ENCODE measurements at regions not wholly inside any gene's neighbourhood (a gene's known extent, or its start where the extent isn't known, plus 50 kb on each side); places are given as distances from the start of the nearest gene placed in this dataset.

DNA sequence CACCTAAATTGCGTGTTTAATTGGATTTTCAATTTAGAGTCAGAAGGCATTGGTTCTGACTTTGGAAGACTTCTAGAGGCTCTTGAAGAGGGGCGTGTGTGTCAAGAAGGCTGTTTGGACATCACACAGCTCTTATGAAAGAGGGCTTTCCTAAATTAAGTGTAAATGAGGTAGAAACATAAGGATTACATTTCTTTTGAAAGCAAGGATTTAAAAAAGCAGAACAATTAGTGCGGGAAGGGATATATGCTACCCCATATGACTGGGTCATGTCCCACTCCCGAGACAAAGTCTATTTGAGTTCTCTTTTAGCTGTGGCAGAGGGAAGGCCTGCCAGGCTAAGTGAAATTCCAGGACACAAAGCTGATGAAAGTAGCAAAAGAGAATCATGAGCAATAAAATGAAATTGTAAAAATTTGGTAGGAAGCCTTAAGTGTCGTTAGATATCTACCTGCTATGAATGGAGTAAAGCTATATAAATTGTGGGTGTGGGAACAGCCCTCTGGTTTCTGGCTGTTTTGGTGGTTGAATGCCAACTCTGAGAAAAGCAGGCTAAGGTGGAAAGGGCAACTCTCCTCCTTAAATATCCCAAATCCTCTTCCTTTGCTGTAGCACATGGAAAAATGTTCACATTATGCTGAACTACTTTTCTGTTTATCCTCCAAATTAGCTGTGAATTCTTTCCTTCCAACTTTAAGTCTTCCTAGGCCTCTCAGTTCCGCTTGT, 100.6 kb upstream of the TSC22D2 start:
- DNase-seq (no peak), FAIRE-seq (no peak), ATAC-seq (no peak)
- Histone ChIP-seq H3K36me3 (no peaks in the 10 kb centered on the region), H3K27me3 (no peaks in the 10 kb centered on the region), H3K4me3 (no peak overlapping the region), H3K27ac (no peak overlapping the region), H3K9me3 (no peaks in the 10 kb centered on the region), H3K4me1 (no peaks in the 10 kb centered on the region)
- WGBS, 2 donors, result 83 to 93% methylated on average over 6 of the region's 6 CpGs
- no peak for TF ChIP-seq CTCF (IDR thresholded peaks at IDR 0.05)
- intact Hi-C loops (cut with DNase I), result loop anchor here in 1 of 3 donors (10.0 kb wide), 1 partner anchor 167 kb away; no protein-coding TSS in a partner anchor

- no peak for TF ChIP-seq CTCF (IDR thresholded peaks at IDR 0.05)
- H3K4me3 ChIP-seq, result no peak overlapping the region
- intact Hi-C loops (cut with DNase I), result loop anchor here in 1 of 3 donors (10.0 kb wide), 1 partner anchor 168 kb away; no protein-coding TSS in a partner anchor
- no peaks in the 10 kb centered on the region for H3K36me3 ChIP-seq
- no peaks in the 10 kb centered on the region for H3K4me1 ChIP-seq
- 73 to 94% methylated on average over 5 of the region's 5 CpGs for WGBS, 2 donors
- FAIRE-seq (no peak), DNase-seq (no peak), ATAC-seq (no peak)
- no peaks in the 10 kb centered on the region for H3K9me3 ChIP-seq
- H3K27me3 ChIP-seq, result no peaks in the 10 kb centered on the region
- H3K27ac ChIP-seq, result no peak overlapping the region
Measured at GRCh38 chr3:150306906-150307305, 101.2 kb upstream of the TSC22D2 start.

DNA sequence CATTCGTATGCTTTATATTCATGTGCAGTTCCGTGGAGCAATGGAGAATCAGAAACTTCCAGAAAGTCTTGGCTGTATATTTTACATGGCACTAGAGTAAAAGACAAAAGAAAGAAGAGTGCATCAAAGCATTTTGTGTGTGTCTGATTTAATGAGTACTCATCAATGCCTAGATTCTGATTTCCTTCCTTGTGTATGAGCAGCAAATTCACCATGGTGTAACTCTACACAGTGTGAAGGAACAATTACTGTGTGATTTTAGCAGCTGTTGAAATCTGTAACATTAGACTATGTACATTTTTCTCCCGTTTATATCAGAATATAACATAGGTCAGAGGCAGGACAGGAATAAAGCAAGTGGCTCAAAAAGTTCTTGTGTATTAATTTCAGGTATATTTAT, 102.0 kb upstream of the TSC22D2 start:
- no peak for ATAC-seq
- intact Hi-C loops (cut with DNase I), result loop anchor here in 1 of 3 donors (10.0 kb wide), 1 partner anchor 169 kb away; no protein-coding TSS in a partner anchor
- Histone ChIP-seq H3K27ac (no peak overlapping the region), H3K27me3 (no peaks in the 10 kb centered on the region), H3K36me3 (no peaks in the 10 kb centered on the region), H3K9me3 (no peaks in the 10 kb centered on the region), H3K4me3 (no peak overlapping the region), H3K4me1 (no peaks in the 10 kb centered on the region)
- TF ChIP-seq CTCF (IDR thresholded peaks at IDR 0.05), result no peak
- DNase-seq, result no peak
- FAIRE-seq, result no peak
- 59 to 73% methylated on average over 3 of the region's 3 CpGs for WGBS, 2 donors

- H3K9me3 ChIP-seq, result no peaks in the 10 kb centered on the region
- DNase-seq (peak in 2 of 6 donors; percentile 16 to 33), ATAC-seq (peak; percentile 77 to 85 (median 78)), FAIRE-seq (no peak)
- no peaks in the 10 kb centered on the region for H3K27me3 ChIP-seq
- no peak overlapping the region for H3K4me3 ChIP-seq
- intact Hi-C loops (cut with DNase I), result loop anchor here in 1 of 3 donors (10.0 kb wide), 1 partner anchor 171 kb away; no protein-coding TSS in a partner anchor
- no peaks in the 10 kb centered on the region for H3K4me1 ChIP-seq
- 54 to 69% methylated on average over 3 of the region's 3 CpGs for WGBS, 2 donors
- H3K36me3 ChIP-seq, result no peaks in the 10 kb centered on the region
- peak in 2 of 4 donors; percentile 26 to 27 for TF ChIP-seq CTCF (IDR thresholded peaks at IDR 0.05)
- H3K27ac ChIP-seq, result no peak overlapping the region
Measured at GRCh38 chr3:150303768-150304167, 104.3 kb upstream of the TSC22D2 start.

GRCh38 chr3:150302246-150302645, 105.9 kb upstream of the TSC22D2 start:
- intact Hi-C loops (cut with DNase I), result loop anchor here in 1 of 3 donors (10.0 kb wide), 1 partner anchor 173 kb away; no protein-coding TSS in a partner anchor
- FAIRE-seq, result no peak

More at GRCh38 chr3:150302246-150302645, 105.9 kb upstream of the TSC22D2 start:
- DNase-seq, result no peak
- Histone ChIP-seq H3K9me3 (no peaks in the 10 kb centered on the region), H3K27ac (no peak overlapping the region), H3K4me1 (no peaks in the 10 kb centered on the region), H3K36me3 (no peaks in the 10 kb centered on the region), H3K4me3 (no peak overlapping the region), H3K27me3 (no peaks in the 10 kb centered on the region)
- no peak for TF ChIP-seq CTCF (IDR thresholded peaks at IDR 0.05)
- ATAC-seq, result no peak
